ENCODE measurements at regions not wholly inside any gene's neighbourhood (a gene's known extent, or its start where the extent isn't known, plus 50 kb on each side); places are given as distances from the start of the nearest gene placed in this dataset.

DNA sequence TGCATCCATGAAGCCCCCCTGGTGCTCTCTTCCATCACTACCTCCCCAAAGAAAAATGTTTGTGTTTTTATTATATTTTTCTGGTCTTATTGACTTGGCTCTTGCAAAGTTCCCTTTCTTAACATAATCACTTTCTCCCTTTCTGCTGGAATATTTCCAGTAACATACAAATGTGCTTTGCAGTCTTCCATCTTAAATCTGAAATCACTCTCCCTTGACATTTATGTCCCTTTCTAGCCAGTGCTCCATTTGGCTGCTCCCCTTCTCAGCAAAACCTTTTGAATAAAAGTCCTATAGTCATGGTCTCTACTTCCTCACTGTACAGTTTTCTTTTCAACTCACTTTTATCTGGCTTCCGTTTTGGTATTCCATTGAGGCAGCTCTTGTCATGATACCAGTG lies 118.8 kb downstream of the SNAPC1 start (continued):
- TF ChIP-seq, protein P1, sequence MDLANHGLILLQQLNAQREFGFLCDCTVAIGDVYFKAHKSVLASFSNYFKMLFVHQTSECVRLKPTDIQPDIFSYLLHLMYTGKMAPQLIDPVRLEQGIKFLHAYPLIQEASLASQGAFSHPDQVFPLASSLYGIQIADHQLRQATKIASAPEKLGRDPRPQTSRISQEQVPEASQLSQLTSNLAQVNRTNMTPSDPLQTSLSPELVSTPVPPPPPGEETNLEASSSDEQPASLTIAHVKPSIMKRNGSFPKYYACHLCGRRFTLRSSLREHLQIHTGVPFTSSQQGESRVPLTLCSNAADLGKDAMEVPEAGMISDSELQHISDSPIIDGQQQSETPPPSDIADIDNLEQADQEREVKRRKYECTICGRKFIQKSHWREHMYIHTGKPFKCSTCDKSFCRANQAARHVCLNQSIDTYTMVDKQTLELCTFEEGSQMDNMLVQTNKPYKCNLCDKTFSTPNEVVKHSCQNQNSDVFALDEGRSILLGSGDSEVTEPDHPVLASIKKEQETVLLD (IDR thresholded peaks at IDR 0.05), result no peak
- no peak for TF ChIP-seq SIN3A (IDR thresholded peaks at IDR 0.05; ENCODE audit: borderline replicate concordance in 2 of 2, control insufficient read depth in 1 of 2, low read depth in 2 of 2, low read length in 2 of 2)
- TF ChIP-seq ZBTB11 (CRISPR knock-in tag; IDR thresholded peaks at IDR 0.05), result no peak
- no peak for TF ChIP-seq FIP1L1 (IDR thresholded peaks at IDR 0.05; ENCODE audit: low read depth, low read length, poor library complexity, severe bottlenecking)
- no peak for TF ChIP-seq ZNF586 (CRISPR knock-in tag; conservative IDR thresholded peaks at IDR 0.05)
- TF ChIP-seq NR2F6 (CRISPR knock-in tag; IDR thresholded peaks at IDR 0.05), result no peak
- TF ChIP-seq SP2 (IDR thresholded peaks at IDR 0.05; ENCODE audit: extremely low read depth, low read depth, low read length, poor library complexity, severe bottlenecking), result no peak
- TF ChIP-seq NUFIP1 (IDR thresholded peaks at IDR 0.05; ENCODE audit: partially characterized antibody), result no peak
- TF ChIP-seq ZFP1 (CRISPR knock-in tag; IDR thresholded peaks at IDR 0.05), result no peak
- TF ChIP-seq MEF2A (IDR thresholded peaks at IDR 0.05; ENCODE audit: control insufficient read depth, low read depth, low read length), result no peak
